MM.1S (cell line): ENCODE measurements at regions not wholly inside any gene's neighbourhood (a gene's known extent, or its start where the extent isn't known, plus 50 kb on each side); places are given as distances from the start of the nearest gene placed in this dataset.

ENCODE experiments used
- EZH2 ChIP-seq: fragments of 300-600 bp; sonication (generic); optimal IDR thresholded peaks from 2 replicates; pipeline ENCODE3; 2017; ENCODE audit warnings: low read depth, mild to moderate bottlenecking, antibody characterized with exemption, low read length, mixed read lengths
- TF ChIP-seq, protein P1 (sequence below): fragments of 300-600 bp; sonication (generic); IDR thresholded peaks from 2 replicates; pipeline ENCODE4 v1.5.1; 2016; ENCODE audit warnings: antibody characterized with exemption, low read length, mixed read lengths

DNA sequence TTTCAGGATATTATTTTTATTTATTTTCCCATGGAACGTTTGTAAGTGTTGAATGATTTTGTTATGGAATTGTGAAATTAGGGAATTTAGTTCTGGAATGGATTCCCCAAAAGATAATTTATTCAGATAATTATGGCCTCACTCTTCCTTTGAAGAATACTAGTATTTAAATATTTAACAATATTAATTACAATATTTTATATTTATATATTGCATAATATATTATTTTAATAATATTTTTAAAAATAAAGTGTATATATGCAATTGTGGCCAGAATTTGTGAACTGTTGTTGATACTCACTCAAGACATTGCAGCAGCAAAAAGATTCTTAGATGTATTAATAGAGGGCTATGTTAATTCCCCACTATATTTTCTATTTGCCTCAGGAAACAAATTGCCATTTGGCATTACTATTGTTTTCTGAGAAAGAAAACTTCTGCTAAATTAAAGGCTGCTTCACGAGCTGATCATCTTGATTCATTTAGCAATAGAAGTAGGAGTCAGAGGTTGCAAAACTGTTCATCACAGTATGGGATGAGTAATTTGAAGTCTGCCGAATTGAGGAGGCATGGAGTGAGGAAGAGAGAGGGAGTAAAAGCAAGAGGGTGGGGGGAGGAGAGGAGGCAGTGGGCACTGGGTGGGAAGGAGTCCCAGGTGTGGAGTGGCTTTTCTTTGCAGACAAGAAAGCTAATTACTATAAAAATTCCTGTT lies 729.2 kb downstream of the DHX35 start:
- TF ChIP-seq, protein P1, sequence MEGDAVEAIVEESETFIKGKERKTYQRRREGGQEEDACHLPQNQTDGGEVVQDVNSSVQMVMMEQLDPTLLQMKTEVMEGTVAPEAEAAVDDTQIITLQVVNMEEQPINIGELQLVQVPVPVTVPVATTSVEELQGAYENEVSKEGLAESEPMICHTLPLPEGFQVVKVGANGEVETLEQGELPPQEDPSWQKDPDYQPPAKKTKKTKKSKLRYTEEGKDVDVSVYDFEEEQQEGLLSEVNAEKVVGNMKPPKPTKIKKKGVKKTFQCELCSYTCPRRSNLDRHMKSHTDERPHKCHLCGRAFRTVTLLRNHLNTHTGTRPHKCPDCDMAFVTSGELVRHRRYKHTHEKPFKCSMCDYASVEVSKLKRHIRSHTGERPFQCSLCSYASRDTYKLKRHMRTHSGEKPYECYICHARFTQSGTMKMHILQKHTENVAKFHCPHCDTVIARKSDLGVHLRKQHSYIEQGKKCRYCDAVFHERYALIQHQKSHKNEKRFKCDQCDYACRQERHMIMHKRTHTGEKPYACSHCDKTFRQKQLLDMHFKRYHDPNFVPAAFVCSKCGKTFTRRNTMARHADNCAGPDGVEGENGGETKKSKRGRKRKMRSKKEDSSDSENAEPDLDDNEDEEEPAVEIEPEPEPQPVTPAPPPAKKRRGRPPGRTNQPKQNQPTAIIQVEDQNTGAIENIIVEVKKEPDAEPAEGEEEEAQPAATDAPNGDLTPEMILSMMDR = no peak
- no peak for TF ChIP-seq EZH2
